NB4 (cell line): ENCODE measurements at regions not wholly inside any gene's neighbourhood (a gene's known extent, or its start where the extent isn't known, plus 50 kb on each side); places are given as distances from the start of the nearest gene placed in this dataset.
"Not testable (repeated sequence)": the region's sequence is repeated elsewhere in the genome, so short reads cannot be mapped to it uniquely, and the experiment has no call there.

Experiments used
- DNase-seq: peaks from one replicate; pipeline ENCODE4 v3.0.0; 2010; ENCODE audit warnings: low read depth
- H3K4me3 ChIP-seq: one replicate; pipeline ENCODE4 v1.5.1; 2011; ENCODE audit warnings: mild to moderate bottlenecking, low read depth, low read length, moderate library complexity
- CTCF ChIP-seq: IDR thresholded peaks from one replicate; pipeline ENCODE4 v1.5.1; 2012; ENCODE audit warnings: low read depth, low read length
- MYC ChIP-seq: IDR thresholded peaks from 2 replicates; pipeline ENCODE4 v1.6.1; 2011; ENCODE audit warnings: low read depth, low read length
- POLR2A ChIP-seq: IDR thresholded peaks from 2 replicates; pipeline ENCODE4 v1.6.1; 2011; ENCODE audit warnings: mild to moderate bottlenecking; ENCODE audit not compliant: insufficient read length; ENCODE audit errors: extremely low read depth
- TF ChIP-seq, protein P1 (sequence below): IDR thresholded peaks from 2 replicates; pipeline ENCODE4 v1.6.1; 2011; ENCODE audit warnings: low read depth, low read length

GRCh38 chr4:15197005-15197404, 194.7 kb downstream of the CPEB2 start:
- DNase-seq: peak; percentile 26
- TF ChIP-seq CTCF (peak; percentile 12), MYC (no peak)
- TF ChIP-seq, protein P1, sequence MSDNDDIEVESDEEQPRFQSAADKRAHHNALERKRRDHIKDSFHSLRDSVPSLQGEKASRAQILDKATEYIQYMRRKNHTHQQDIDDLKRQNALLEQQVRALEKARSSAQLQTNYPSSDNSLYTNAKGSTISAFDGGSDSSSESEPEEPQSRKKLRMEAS: no peak
- H3K4me3 ChIP-seq: no peak overlapping the region

DNA sequence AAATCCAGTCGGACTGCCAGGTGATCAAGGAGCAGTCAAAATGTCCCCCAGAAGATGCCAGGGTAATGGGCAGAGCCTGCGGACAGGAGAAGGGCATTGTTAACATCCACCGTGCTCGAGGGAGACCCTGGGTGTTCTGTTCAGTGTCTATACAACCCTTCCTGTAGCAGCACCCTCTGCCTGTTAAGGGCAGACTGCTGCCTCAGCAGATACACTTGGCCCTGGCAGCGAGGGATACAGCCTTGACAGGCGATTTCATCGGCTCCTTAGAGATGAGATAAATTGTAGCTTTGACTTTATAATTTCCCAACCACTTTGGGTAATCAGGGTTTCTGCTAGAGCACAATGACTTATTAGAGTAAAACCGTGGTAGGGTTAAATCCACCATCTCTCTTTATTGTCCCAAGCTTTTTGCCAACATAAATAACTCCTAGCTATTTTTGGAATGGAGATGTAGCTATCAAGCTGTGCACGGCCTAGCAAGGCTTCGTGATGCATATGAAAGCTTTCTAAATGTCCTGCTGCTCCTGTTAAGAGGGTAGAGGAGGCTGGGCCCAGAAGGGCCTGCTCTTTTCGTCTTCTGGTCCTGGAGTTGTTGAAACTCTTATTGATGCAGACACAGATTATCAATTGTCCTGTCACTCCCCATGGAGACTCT, 195.9 kb downstream of the CPEB2 start:
- TF ChIP-seq POLR2A (no peak), MYC (no peak), CTCF (no peak)
- TF ChIP-seq, protein P1: no peak
- DNase-seq: no peak
- no peak overlapping the region for H3K4me3 ChIP-seq

DNA sequence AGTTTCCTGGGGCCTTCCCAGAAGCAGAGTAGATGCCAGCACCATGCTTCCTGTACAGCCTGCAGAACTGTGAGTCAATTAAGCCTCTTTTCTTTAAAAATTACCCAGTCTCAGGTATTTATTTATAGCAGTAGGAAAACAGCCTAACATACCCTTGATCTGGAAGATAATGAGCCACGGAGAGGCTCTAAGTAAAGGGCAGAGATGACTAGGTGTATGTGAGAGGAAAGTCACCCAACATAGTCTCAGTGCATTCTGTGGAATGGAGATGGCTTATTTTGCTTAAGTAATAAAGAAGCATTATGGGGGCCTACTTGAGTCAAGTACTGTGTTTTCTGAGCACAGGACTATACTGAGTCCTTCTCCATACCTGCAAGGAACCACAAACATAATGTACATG, 199.5 kb downstream of the CPEB2 start:
- TF ChIP-seq, protein P1: no peak
- TF ChIP-seq POLR2A (no peak), MYC (no peak), CTCF (no peak)
- no peak for DNase-seq
- H3K4me3 ChIP-seq: no peak overlapping the region

- DNase-seq: no peak
- TF ChIP-seq CTCF (no peak), MYC (no peak), POLR2A (no peak)
- TF ChIP-seq, protein P1: no peak
- no peak overlapping the region for H3K4me3 ChIP-seq
These were observed 200.2 kb downstream of the CPEB2 start for GRCh38 chr4:15202481-15202880.

- not testable (repeated sequence) for DNase-seq, H3K4me3 ChIP-seq
These were observed 204.2 kb downstream of the CPEB2 start for GRCh38 chr4:15206526-15206925.

DNA sequence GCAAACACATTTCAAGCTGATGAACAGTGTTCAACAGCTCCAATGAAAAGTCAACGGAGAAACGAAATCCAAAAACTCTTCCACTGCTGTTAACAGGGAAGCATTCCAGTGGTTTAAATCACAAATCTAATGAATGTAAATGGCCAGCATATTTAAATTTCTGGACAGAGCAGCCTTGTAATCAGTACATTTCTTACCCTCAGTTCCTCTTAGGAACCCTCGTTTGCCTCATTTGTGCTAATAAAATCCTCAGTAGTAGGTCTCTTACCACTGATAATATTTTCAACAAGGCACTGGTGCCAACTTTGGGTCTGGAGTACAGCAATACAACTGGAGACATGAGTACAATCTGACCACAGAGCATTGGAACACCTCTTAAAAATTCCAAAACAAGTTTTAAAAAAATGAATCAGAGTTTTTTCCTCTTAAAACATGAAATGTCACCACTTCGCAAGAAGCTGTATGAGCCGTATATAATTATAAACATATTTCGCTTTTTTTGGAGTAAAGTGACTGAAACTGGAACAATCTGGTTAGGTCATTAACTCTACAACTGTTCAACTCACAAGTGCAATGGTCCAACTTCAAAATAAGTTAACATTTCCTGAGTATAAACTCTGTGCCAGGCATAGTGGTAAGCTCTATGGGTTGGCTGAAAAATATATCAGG, 211.2 kb downstream of the CPEB2 start:
- TF ChIP-seq POLR2A (no peak), CTCF (no peak), MYC (no peak)
- TF ChIP-seq, protein P1: no peak

More for the DNA sequence above, 211.2 kb downstream of the CPEB2 start:
- no peak overlapping the region for H3K4me3 ChIP-seq
- DNase-seq: no peak
